ENCODE measurements at regions not wholly inside any gene's neighbourhood (a gene's known extent, or its start where the extent isn't known, plus 50 kb on each side); places are given as distances from the start of the nearest gene placed in this dataset.
A peak's percentile ranks its signal among the peaks of the same experiment; 100 is the strongest.

DNA sequence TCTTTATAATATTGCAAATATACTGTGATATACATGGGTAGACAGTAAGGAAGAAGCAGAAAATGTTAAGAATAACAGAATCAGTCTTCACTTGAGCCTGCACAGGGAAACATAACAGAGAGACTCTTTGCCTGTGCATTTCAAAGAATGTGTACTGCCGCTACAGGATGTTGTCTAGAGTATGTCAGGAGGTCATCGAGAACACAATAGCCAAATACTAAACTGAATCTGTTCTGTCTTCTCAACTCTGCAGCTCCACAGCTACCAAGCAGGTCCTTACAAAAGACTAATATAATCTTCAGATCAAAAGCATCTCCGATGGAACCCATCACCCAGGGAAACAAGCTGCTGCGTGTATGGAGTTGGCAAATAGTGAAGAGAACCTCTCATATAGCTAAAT lies 471.5 kb downstream of the PCDH10 start:
- Histone ChIP-seq H3K27me3 (no peaks in the 10 kb centered on the region), H3K36me3 (no peaks in the 10 kb centered on the region), H3K4me1 (no peaks in the 10 kb centered on the region; the same call in 1 of the 2 replicates), H3K4me3 (ENCODE audit: low read depth, low read length) (no peak overlapping the region), H3K9me3 (no peaks in the 10 kb centered on the region)
- no peak for TF ChIP-seq CTCF (IDR thresholded peaks at IDR 0.05; ENCODE audit: low read depth, low read length)
- DNase-seq = no peak

GRCh38 chr4:133618963-133619362 lies 469.9 kb downstream of the PCDH10 start:
- Histone ChIP-seq H3K36me3 (no peaks in the 10 kb centered on the region), H3K27me3 (no peaks in the 10 kb centered on the region), H3K9me3 (no peaks in the 10 kb centered on the region), H3K4me1 (no peaks in the 10 kb centered on the region), H3K4me3 (ENCODE audit: low read depth, low read length) (no peak overlapping the region)
- no peak for TF ChIP-seq CTCF (IDR thresholded peaks at IDR 0.05; ENCODE audit: low read depth, low read length)
- no peak for DNase-seq

DNA sequence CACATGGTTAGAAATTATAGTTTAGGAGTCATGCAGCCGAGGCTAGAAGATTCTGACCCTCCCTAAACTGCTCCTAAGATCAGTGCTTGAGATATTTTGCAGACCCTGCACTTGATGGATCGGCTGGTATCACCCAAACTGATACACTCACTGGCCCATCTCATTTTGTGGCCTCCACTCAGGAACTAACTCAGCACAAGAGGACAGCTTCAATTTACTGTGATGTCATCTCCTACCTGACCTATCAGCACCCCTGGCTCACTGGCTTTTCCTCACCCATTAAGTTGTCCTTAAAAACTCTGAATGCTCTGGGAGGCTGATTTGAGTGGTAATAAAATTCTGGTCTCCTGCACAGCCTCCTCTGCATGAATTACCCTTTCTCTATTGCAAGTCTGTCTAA lies 450.9 kb downstream of the PCDH10 start:
- Histone ChIP-seq H3K36me3 (no peaks in the 10 kb centered on the region), H3K27me3 (no peaks in the 10 kb centered on the region), H3K4me1 (peaks cover 28% of the 10 kb centered on the region), H3K4me3 (ENCODE audit: low read depth, low read length) (no peak overlapping the region), H3K9me3 (no peaks in the 10 kb centered on the region)
- TF ChIP-seq CTCF (IDR thresholded peaks at IDR 0.05; ENCODE audit: low read depth, low read length) = no peak
- DNase-seq = no peak

- Histone ChIP-seq H3K4me1 (peaks cover 29% of the 10 kb centered on the region), H3K27me3 (no peaks in the 10 kb centered on the region), H3K36me3 (no peaks in the 10 kb centered on the region), H3K9me3 (no peaks in the 10 kb centered on the region), H3K4me3 (ENCODE audit: low read depth, low read length) (no peak overlapping the region)
- DNase-seq = no peak
- no peak for TF ChIP-seq CTCF (IDR thresholded peaks at IDR 0.05; ENCODE audit: low read depth, low read length)
Measured at GRCh38 chr4:133598779-133599178, 449.7 kb downstream of the PCDH10 start.

- TF ChIP-seq CTCF (IDR thresholded peaks at IDR 0.05; ENCODE audit: low read depth, low read length) = no peak
- no peaks in the 10 kb centered on the region for H3K9me3 ChIP-seq
- H3K4me1 ChIP-seq = peaks cover 29% of the 10 kb centered on the region
- H3K36me3 ChIP-seq = no peaks in the 10 kb centered on the region
- H3K4me3 ChIP-seq (ENCODE audit: low read depth, low read length) = no peak overlapping the region
- no peaks in the 10 kb centered on the region for H3K27me3 ChIP-seq
- no peak for DNase-seq
Measured at GRCh38 chr4:133597251-133597650, 448.2 kb downstream of the PCDH10 start.

DNA sequence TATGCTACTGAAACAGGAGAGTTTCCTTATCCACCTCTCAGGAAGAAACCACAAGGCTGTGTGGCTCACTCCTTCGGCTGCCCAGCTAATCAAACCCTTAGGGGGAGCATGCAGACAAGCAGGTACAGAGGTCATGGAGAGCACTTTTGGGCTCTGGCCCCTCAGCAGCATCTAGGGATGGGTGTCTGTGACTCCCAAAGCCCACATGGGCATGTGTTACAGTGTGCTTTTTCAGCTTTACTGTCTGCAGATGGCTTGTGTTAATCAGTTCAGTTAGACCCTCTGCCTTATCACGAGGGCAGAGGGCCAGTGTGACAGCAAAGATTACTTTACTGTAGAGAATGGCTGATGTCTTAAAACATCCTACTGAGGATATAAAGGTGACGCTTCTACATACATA lies 447.4 kb downstream of the PCDH10 start:
- peak; percentile 33 for DNase-seq
- Histone ChIP-seq H3K9me3 (no peaks in the 10 kb centered on the region), H3K4me1 (peaks cover 31% of the 10 kb centered on the region), H3K4me3 (ENCODE audit: low read depth, low read length) (no peak overlapping the region), H3K27me3 (no peaks in the 10 kb centered on the region), H3K36me3 (no peaks in the 10 kb centered on the region)
- no peak; the same call in 1 of the 2 replicates for TF ChIP-seq CTCF (IDR thresholded peaks at IDR 0.05; ENCODE audit: low read depth, low read length)

Measured in BE2C (cell line).